Trophoblast cell (in vitro differentiated cells and primary cell): ENCODE measurements at regions not wholly inside any gene's neighbourhood (a gene's known extent, or its start where the extent isn't known, plus 50 kb on each side); places are given as distances from the start of the nearest gene placed in this dataset.

Experiments
- DNase-seq, 2 donors: peaks; one replicate each; pipeline ENCODE4 v3.0.0-alpha.2; 2016
- H2AFZ ChIP-seq: 2 replicates; pipeline ENCODE4 v1.6.1; 2013; ENCODE audit warnings: low read length, moderate library complexity, mild to moderate bottlenecking; ENCODE audit not compliant: insufficient read depth, poor library complexity
- H2AK5ac ChIP-seq: 2 replicates; pipeline ENCODE4 v1.6.1; 2013; ENCODE audit warnings: mild to moderate bottlenecking, low read length
- H2BK120ac ChIP-seq: 2 replicates; pipeline ENCODE4 v1.6.1; 2013; ENCODE audit warnings: low read length, mild to moderate bottlenecking, moderate library complexity; ENCODE audit not compliant: insufficient read depth, poor library complexity
- H2BK12ac ChIP-seq: 2 replicates; pipeline ENCODE4 v1.6.1; 2013; ENCODE audit warnings: mild to moderate bottlenecking, low read length, moderate library complexity
- H2BK5ac ChIP-seq: 2 replicates; pipeline ENCODE4 v1.6.1; 2013; ENCODE audit warnings: low read length, low read depth, moderate library complexity, mild to moderate bottlenecking; ENCODE audit not compliant: poor library complexity
- H3K14ac ChIP-seq: 2 replicates; pipeline ENCODE4 v1.6.1; 2013; ENCODE audit warnings: mild to moderate bottlenecking, low read length
- H3K18ac ChIP-seq: 2 replicates; pipeline ENCODE4 v1.6.1; 2013; ENCODE audit warnings: mild to moderate bottlenecking, low read length
- H3K23ac ChIP-seq: 2 replicates; pipeline ENCODE4 v1.6.1; 2013; ENCODE audit warnings: low read length
- H3K27ac ChIP-seq: 2 replicates; pipeline ENCODE4 v1.5.1; 2013; ENCODE audit warnings: low read depth, mild to moderate bottlenecking, inconsistent platforms, low read length, moderate library complexity
- H3K27me3 ChIP-seq: 2 replicates; pipeline ENCODE4 v1.6.1; 2013; ENCODE audit warnings: inconsistent platforms, mild to moderate bottlenecking, low read length, moderate library complexity; ENCODE audit not compliant: insufficient read depth
- H3K36me3 ChIP-seq, 2 experiments: 1 replicate in 1 of 2; 2 replicates in 1 of 2; pipeline ENCODE4 v1.6.1; 2013; ENCODE audit warnings: low read length in 2 of 2, mild to moderate bottlenecking in 2 of 2, moderate library complexity in 1 of 2; ENCODE audit not compliant: insufficient read depth in 2 of 2, control insufficient read depth in 1 of 2
- H3K4ac ChIP-seq: 2 replicates; pipeline ENCODE4 v1.6.1; 2013; ENCODE audit warnings: low read depth, mild to moderate bottlenecking, low read length, moderate library complexity
- H3K4me1 ChIP-seq, 2 experiments: 1 replicate in 1 of 2; 2 replicates in 1 of 2; pipeline ENCODE4 v1.6.1; 2013; ENCODE audit warnings: low read length in 2 of 2, mild to moderate bottlenecking in 2 of 2, moderate library complexity in 1 of 2; ENCODE audit not compliant: insufficient read depth in 2 of 2, control insufficient read depth in 1 of 2
- H3K4me2 ChIP-seq: 2 replicates; pipeline ENCODE4 v1.6.1; 2013; ENCODE audit warnings: inconsistent platforms, mild to moderate bottlenecking, low read length, moderate library complexity
- H3K4me3 ChIP-seq: 2 replicates; pipeline ENCODE4 v1.5.1; 2013; ENCODE audit warnings: mild to moderate bottlenecking, low read depth, low read length, inconsistent platforms
- H3K79me1 ChIP-seq: one replicate; pipeline ENCODE4 v1.6.1; 2013; ENCODE audit warnings: low read length
- H3K79me2 ChIP-seq: 2 replicates; pipeline ENCODE4 v1.6.1; 2013; ENCODE audit warnings: low read length, mild to moderate bottlenecking; ENCODE audit not compliant: control insufficient read depth, insufficient read depth, poor library complexity
- H3K9ac ChIP-seq: 2 replicates; pipeline ENCODE4 v1.6.1; 2013; ENCODE audit warnings: mild to moderate bottlenecking, low read length
- H3K9me3 ChIP-seq: 2 replicates; pipeline ENCODE4 v1.6.1; 2013; ENCODE audit warnings: low read depth, mild to moderate bottlenecking, control low read depth, inconsistent platforms, low read length; ENCODE audit not compliant: insufficient read depth
- H4K12ac ChIP-seq: 2 replicates; pipeline ENCODE4 v1.6.1; 2013; ENCODE audit warnings: low read depth, mild to moderate bottlenecking, low read length, moderate library complexity
- H4K8ac ChIP-seq: 2 replicates; pipeline ENCODE4 v1.6.1; 2013; ENCODE audit warnings: low read depth, mild to moderate bottlenecking, low read length, moderate library complexity
- H4K91ac ChIP-seq: one replicate; pipeline ENCODE4 v1.6.1; 2013; ENCODE audit warnings: low read depth, mild to moderate bottlenecking, low read length, moderate library complexity
- WGBS: extraction: QIAGEN DNeasy Blood & Tissue Kit; methylation state at CpG from one replicate; pipeline ENCODE4 v1.1.7; 2013; ENCODE audit warnings: missing lambda C conversion rate; ENCODE audit not compliant: insufficient read length, insufficient coverage; ENCODE audit errors: extremely low coverage; 5-methylcytosine and 5-hydroxymethylcytosine counted together

DNA sequence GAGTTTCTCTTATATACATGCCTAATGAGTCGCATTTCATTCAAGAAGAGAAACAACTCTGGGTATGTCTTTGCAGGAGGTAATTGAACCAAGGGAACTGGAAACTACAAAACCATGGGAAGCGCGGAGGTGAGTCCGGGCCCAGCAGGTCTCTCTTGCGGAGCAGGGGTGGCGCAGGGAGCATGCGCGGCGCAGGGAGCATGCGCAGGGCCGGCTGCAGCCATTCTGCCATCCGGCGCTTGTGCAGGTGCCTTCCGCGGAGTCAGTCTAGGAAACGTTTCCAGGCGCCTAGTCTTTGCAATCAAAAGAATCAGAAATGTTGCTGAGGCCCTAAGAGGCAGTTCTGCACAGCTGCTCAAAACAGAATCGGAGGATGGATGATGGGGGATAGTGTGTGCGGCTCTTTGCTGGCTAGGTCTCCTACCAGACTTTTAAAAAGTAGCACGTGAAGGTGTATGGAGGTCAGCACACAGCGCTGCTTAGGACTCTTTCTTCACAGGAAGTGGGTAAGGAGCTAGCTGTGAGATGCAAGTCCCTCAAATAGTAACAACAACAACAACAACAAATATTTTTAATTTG lies 433.8 kb upstream of the FAT1 start:
- Histone ChIP-seq H3K27me3 (no peaks in the 10 kb centered on the region), H3K14ac (no peak overlapping the region), H4K91ac (no peak overlapping the region), H3K4me1 (no peaks in the 10 kb centered on the region), H4K8ac (no peak overlapping the region), H3K4me3 (no peak overlapping the region), H3K4me2 (no peak overlapping the region), H2BK120ac (no peak overlapping the region), H3K9me3 (no peaks in the 10 kb centered on the region), H3K23ac (no peak overlapping the region), H3K36me3 (no peaks in the 10 kb centered on the region), H3K18ac (no peak overlapping the region), H3K79me2 (no peaks in the 10 kb centered on the region), H3K79me1 (no peaks in the 10 kb centered on the region), H2BK12ac (no peak overlapping the region), H3K4ac (no peak overlapping the region), H3K27ac (no peak overlapping the region), H2AFZ (no peak overlapping the region), H4K12ac (no peak overlapping the region), H2AK5ac (no peak overlapping the region), H2BK5ac (no peak overlapping the region), H3K9ac (no peak overlapping the region)
- peak in 1 of 2 donors; percentile 9 for DNase-seq
- no CpG with 5 or more reads among the region's 21 CpGs for WGBS

DNA sequence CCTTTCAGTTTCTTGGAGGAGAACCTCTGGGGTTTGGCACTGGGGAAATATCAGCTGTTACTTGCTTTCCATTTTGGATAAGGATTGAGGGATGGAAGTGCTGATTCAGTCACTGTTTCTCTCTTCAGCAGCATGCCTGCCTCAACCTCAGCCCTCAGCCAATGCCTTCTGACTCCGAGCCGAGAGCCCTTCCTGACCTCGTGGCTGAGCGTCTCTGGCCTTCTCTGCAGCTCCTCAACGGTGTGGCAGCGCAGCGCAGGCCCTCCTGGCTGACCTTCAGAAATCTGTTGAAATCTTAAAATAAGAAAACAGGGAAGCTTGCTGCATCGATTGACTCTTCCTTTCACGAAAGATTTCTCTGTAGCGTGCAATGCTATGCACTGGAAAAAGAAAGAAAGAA lies 434.3 kb upstream of the FAT1 start:
- no peak overlapping the region for H4K91ac ChIP-seq
- no peak overlapping the region for H2AK5ac ChIP-seq
- H3K79me2 ChIP-seq = no peaks in the 10 kb centered on the region
- H4K8ac ChIP-seq = no peak overlapping the region
- no peaks in the 10 kb centered on the region for H3K79me1 ChIP-seq
- no peak overlapping the region for H4K12ac ChIP-seq
- H3K14ac ChIP-seq = no peak overlapping the region
- no peak overlapping the region for H3K27ac ChIP-seq
- no peaks in the 10 kb centered on the region for H3K27me3 ChIP-seq
- no peak overlapping the region for H3K4me3 ChIP-seq
- no peaks in the 10 kb centered on the region for H3K9me3 ChIP-seq
- H2AFZ ChIP-seq = no peak overlapping the region
- no peak overlapping the region for H2BK5ac ChIP-seq
- H3K23ac ChIP-seq = no peak overlapping the region
- H3K9ac ChIP-seq = no peak overlapping the region
- WGBS = no CpG with 5 or more reads among the region's 10 CpGs
- no peak overlapping the region for H3K4ac ChIP-seq
- H2BK120ac ChIP-seq = no peak overlapping the region
- no peak overlapping the region for H3K4me2 ChIP-seq
- no peaks in the 10 kb centered on the region for H3K36me3 ChIP-seq
- no peak for DNase-seq
- H3K4me1 ChIP-seq = no peaks in the 10 kb centered on the region
- no peak overlapping the region for H2BK12ac ChIP-seq
- no peak overlapping the region for H3K18ac ChIP-seq

DNA sequence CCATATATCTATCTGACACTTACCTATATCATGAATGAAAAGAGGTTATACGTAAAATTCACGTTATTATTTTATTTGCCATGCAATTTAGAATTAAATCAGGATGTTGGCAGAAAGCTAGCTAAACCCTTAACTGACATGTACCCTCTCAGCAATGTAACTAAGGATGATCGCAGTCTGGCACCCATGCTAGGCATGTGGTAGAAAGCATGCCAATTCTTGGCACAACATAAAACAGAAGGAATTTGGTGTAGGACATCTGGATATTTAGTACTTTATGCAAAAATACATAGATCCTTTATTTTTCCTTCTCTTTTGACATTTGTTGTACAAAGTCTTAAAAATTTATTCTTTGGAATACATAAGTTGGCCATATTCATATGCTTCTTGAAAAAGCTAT lies 436.8 kb upstream of the FAT1 start:
- Histone ChIP-seq H3K79me2 (no peaks in the 10 kb centered on the region), H2BK120ac (no peak overlapping the region), H4K91ac (no peak overlapping the region), H2BK5ac (no peak overlapping the region), H3K4ac (no peak overlapping the region), H3K27me3 (no peaks in the 10 kb centered on the region), H3K23ac (no peak overlapping the region), H3K9me3 (no peaks in the 10 kb centered on the region), H4K12ac (no peak overlapping the region), H3K4me1 (no peaks in the 10 kb centered on the region), H2AFZ (no peak overlapping the region), H3K79me1 (no peaks in the 10 kb centered on the region), H3K36me3 (no peaks in the 10 kb centered on the region), H3K27ac (no peak overlapping the region), H3K4me3 (no peak overlapping the region), H3K4me2 (no peak overlapping the region), H2BK12ac (no peak overlapping the region), H4K8ac (no peak overlapping the region), H3K14ac (no peak overlapping the region), H3K18ac (no peak overlapping the region), H2AK5ac (no peak overlapping the region), H3K9ac (no peak overlapping the region)
- DNase-seq = no peak
- WGBS = no CpG with 5 or more reads among the region's 3 CpGs

DNA sequence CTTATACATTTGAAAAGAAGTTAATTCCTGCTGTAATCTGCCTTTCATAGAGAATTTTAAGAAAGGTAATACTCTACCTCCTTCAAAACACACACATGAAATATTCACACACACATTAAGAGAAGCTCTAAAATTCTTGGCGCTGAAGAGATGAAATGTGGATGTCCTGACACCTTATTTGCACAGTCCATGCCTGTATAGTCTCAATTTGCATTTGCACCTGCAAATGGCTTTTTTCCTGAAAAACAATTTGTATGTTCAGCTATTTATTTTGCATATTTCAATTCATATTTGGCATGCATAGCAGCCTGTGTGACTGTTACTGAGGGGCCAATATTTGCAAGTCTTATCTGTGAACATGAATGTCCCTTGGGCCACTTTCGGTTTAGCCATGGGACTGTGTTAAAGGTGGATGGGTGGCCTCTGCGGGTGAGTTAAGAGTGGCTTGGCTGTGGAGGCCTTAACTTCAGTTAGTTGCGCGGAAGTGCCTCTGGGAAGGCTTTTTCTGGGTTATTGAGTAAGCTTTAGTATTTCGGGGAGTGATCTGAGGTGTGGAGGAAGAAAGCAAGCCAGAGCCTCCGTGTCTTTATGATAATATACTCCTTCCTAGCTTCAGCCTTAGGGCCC lies 443.3 kb upstream of the FAT1 start:
- Histone ChIP-seq H2BK120ac (no peak overlapping the region), H2AFZ (no peak overlapping the region), H3K23ac (no peak overlapping the region), H3K79me1 (no peaks in the 10 kb centered on the region), H3K4me1 (no peaks in the 10 kb centered on the region), H4K8ac (peak overlapping the region; percentile 7), H3K9ac (no peak overlapping the region), H3K9me3 (no peaks in the 10 kb centered on the region), H3K18ac (no peak overlapping the region), H2BK5ac (no peak overlapping the region), H2AK5ac (no peak overlapping the region), H4K91ac (no peak overlapping the region), H3K27ac (no peak overlapping the region), H2BK12ac (no peak overlapping the region), H3K36me3 (no peaks in the 10 kb centered on the region), H3K79me2 (no peaks in the 10 kb centered on the region), H3K4me2 (no peak overlapping the region), H3K27me3 (no peaks in the 10 kb centered on the region), H3K14ac (no peak overlapping the region), H3K4me3 (no peak overlapping the region), H3K4ac (no peak overlapping the region), H4K12ac (no peak overlapping the region)
- peak; percentile 42 to 61 for DNase-seq
- WGBS = no CpG with 5 or more reads among the region's 7 CpGs
